ENCODE measurements at regions not wholly inside any gene's neighbourhood (a gene's known extent, or its start where the extent isn't known, plus 50 kb on each side); places are given as distances from the start of the nearest gene placed in this dataset.

- Histone ChIP-seq H3K9me3 (ENCODE audit: low read length) (no peaks in the 10 kb centered on the region), H3K27me3 (ENCODE audit: control insufficient read depth in 1 of 2, insufficient read depth in 2 of 2, low read length in 2 of 2) (no peaks in the 10 kb centered on the region), H3K4me3 (replicated peaks in 1 of 3; ENCODE audit: insufficient read depth in 1 of 3, low read depth in 2 of 3, low read length in 3 of 3) (no peak overlapping the region), H3K9ac (ENCODE audit: insufficient read depth, low read depth, low read length) (no peak overlapping the region), H3K36me3 (replicated peaks in 1 of 2; ENCODE audit: control insufficient read depth in 1 of 2, insufficient read depth in 2 of 2, low read length in 2 of 2) (no peaks in the 10 kb centered on the region), H3K4me1 (ENCODE audit: insufficient read depth, low read length) (peaks cover 38% of the 10 kb centered on the region), H4K20me1 (ENCODE audit: insufficient read depth, low read length) (no peaks in the 10 kb centered on the region), H3K27ac (ENCODE audit: extremely low read length, insufficient read depth, low read length) (no peak overlapping the region), H3K4me2 (ENCODE audit: low read depth, low read length) (no peak overlapping the region), H2AFZ (ENCODE audit: low read length) (peak overlapping the region; percentile 48), H3K79me2 (ENCODE audit: insufficient read depth, low read length) (no peaks in the 10 kb centered on the region)
- TF ChIP-seq JDP2 (CRISPR knock-in tag; IDR thresholded peaks at IDR 0.05; ENCODE audit: borderline replicate concordance) (no peak), HHEX (CRISPR knock-in tag; IDR thresholded peaks at IDR 0.05) (no peak), ZNF367 (CRISPR knock-in tag; IDR thresholded peaks at IDR 0.05; ENCODE audit: borderline replicate concordance) (no peak), RERE (CRISPR knock-in tag; IDR thresholded peaks at IDR 0.05; ENCODE audit: low read depth) (no peak), CTCF (CRISPR knock-in tag; IDR thresholded peaks at IDR 0.05) (no peak), PCBP2 (optimal IDR thresholded peaks at IDR 0.05; ENCODE audit: low read depth, low read length, poor library complexity, severe bottlenecking) (no peak), ZSCAN30 (CRISPR knock-in tag; IDR thresholded peaks at IDR 0.05) (no peak), MBNL3 (CRISPR knock-in tag; conservative IDR thresholded peaks at IDR 0.05) (no peak), ZNF331 (CRISPR knock-in tag; IDR thresholded peaks at IDR 0.05) (no peak), MAZ (IDR thresholded peaks at IDR 0.05; ENCODE audit: borderline replicate concordance, low read depth, low read length) (no peak), MAZ (CRISPR knock-in tag; IDR thresholded peaks at IDR 0.05; ENCODE audit: low read depth) (no peak), STAG1 (CRISPR knock-in tag; IDR thresholded peaks at IDR 0.05) (no peak), BCL6 (CRISPR knock-in tag; IDR thresholded peaks at IDR 0.05) (no peak), TRIM24 (CRISPR knock-in tag; IDR thresholded peaks at IDR 0.05) (no peak), ZSCAN12 (CRISPR knock-in tag; IDR thresholded peaks at IDR 0.05) (no peak), MLLT10 (CRISPR knock-in tag; IDR thresholded peaks at IDR 0.05) (no peak), CSRNP2 (CRISPR knock-in tag; conservative IDR thresholded peaks at IDR 0.05; ENCODE audit: low read depth) (no peak), SP140L (CRISPR knock-in tag; IDR thresholded peaks at IDR 0.05; ENCODE audit: borderline replicate concordance) (no peak), ONECUT2 (CRISPR knock-in tag; IDR thresholded peaks at IDR 0.05) (no peak), MEIS1 (CRISPR knock-in tag; IDR thresholded peaks at IDR 0.05; ENCODE audit: borderline replicate concordance) (no peak)
- FAIRE-seq (peak; percentile 8), DNase-seq (ENCODE audit: low spot score) (peak; percentile 1), ATAC-seq (peak; percentile 62)
- in situ Hi-C loops (cut with HindIII; ENCODE audit: extremely low pct_ligation_motif_present, low pct_unique_long_range_greater_than_20kb): no loop called here
- POLR2A ChIA-PET: no interaction called here
- WGBS (ENCODE audit: low lambda C conversion rate): 4% methylated on average over 3 of the region's 3 CpGs
- no TSS peak for BruUV-seq (replicated peaks)
- CTCF ChIA-PET (ENCODE audit: low intra/inter-chr PET ratio, low total read pairs): no interaction called here
- intact Hi-C loops (cut with micrococcal nuclease; ENCODE audit: unreplicated experiment): no loop called here
These were observed 847.1 kb downstream of the REEP3 start for GRCh38 chr10:64368298-64368697.

All from HepG2 (cell line).